ENCODE measurements at regions not wholly inside any gene's neighbourhood (a gene's known extent, or its start where the extent isn't known, plus 50 kb on each side); places are given as distances from the start of the nearest gene placed in this dataset.

DNA sequence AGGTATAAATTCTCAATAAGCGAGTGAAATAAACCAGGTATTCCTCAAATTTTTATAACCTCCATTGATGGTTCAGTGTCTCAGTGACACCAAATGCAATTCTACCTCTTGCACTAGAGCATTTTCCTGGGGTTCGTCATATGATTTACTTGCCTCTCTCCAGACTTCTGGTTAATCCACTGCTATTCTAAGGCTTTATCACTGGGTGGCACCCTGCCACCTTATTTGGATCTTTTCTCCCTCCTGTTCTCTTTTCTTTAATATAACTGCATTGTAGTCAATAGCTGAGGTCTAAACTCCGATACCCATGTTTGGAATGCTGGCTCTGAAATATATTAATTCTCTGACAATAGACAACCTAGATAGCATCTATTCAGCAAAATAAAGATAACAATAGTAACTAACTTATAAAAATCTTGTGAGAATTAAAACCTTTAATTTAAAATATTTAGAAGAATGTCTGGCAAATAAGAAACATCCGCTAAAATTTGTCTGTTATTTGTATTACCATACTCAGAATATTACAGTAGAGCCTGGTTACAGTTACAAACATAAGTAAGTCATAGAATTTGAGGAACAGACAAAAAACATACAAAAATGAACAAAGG is 436.4 kb downstream of the PLA2G4A start:
- H3K9me3 Mint-ChIP-seq = peaks cover 0 to 7% of the 10 kb centered on the region in 2 donors
- no peak for DNase-seq
- no peaks in the 10 kb centered on the region for H3K27me3 Mint-ChIP-seq
- no peak for ATAC-seq (replicated peaks)
- no peak overlapping the region for H3K4me3 Mint-ChIP-seq
- no peak overlapping the region for H3K27ac Mint-ChIP-seq
- H3K4me1 Mint-ChIP-seq (ENCODE audit: low read depth in 2 of 2) = no peaks in the 10 kb centered on the region
- H3K36me3 Mint-ChIP-seq (ENCODE audit: insufficient read depth) = no peaks in the 10 kb centered on the region

DNA sequence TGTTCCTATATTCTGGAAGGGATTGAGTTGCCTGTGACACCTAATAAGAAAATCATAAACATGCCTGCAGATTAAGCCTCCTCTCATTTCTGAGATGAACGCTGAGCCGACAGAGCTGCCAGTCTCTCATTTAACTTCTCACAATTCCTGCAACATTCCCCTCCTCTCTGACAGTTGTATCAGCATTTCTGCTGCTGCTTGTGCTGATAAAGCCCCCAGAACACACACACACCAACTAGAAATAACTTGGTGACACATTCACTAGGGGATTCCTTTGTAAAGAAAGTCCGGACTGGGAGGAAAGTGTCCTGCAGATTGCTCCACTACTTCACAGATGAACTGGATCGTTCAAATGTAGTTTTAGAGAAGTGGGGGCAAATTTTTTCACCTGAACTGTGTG is 437.3 kb downstream of the PLA2G4A start:
- Mint-ChIP-seq H3K27me3 (no peaks in the 10 kb centered on the region), H3K27ac (no peak overlapping the region), H3K4me3 (no peak overlapping the region)

DNA sequence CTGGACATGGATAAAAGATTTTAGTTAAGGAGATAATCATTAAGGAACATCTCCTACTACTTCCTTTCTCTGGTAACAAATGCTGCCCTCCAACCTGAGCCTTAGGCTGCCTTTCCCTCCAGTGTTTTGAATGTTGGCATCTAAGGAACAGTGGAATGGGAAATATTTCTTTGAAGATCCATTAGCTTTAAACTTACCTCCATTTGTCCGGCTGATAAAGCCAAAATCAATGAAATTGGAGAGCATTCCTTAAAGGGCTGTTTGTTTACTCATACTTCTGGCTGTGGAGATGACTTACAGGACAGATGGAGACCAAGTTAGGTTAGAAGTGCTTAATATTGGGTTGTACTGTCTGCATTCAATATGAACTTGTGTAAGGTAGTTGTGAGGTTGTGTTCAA is 439.1 kb downstream of the PLA2G4A start:
- Mint-ChIP-seq H3K27ac (no peak overlapping the region), H3K9me3 (peaks cover 5 to 7% of the 10 kb centered on the region in 2 donors), H3K4me1 (ENCODE audit: low read depth in 2 of 2) (no peaks in the 10 kb centered on the region), H3K27me3 (no peaks in the 10 kb centered on the region), H3K36me3 (ENCODE audit: insufficient read depth) (no peaks in the 10 kb centered on the region), H3K4me3 (no peak overlapping the region)
- ATAC-seq (replicated peaks) = no peak
- no peak for DNase-seq

More for the DNA sequence above, 437.3 kb downstream of the PLA2G4A start:
- ATAC-seq (replicated peaks) (no peak), DNase-seq (no peak)
- Mint-ChIP-seq H3K36me3 (ENCODE audit: insufficient read depth) (no peaks in the 10 kb centered on the region), H3K4me1 (ENCODE audit: low read depth in 2 of 2) (no peaks in the 10 kb centered on the region), H3K9me3 (peaks cover 0 to 7% of the 10 kb centered on the region in 2 donors)

DNA sequence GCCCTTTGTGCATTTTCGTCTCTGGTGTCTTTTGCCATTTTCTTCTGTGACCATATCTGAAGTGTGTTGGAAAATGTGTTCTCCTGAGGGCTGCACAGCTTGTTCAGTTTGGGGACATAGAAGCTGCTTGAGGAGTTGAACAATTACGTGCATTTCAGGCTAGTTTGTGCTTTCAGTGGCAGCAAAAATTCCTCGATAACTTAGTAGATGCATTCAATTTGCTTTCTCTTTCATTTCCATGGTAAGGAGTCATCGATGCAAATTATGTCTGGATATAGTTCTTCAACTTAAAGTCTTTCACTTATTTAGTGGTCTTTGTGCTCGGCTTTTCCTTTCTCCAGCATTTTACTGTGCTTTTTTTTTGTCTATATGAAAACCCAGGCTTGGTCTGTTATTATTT is 441.5 kb downstream of the PLA2G4A start:
- H3K27me3 Mint-ChIP-seq = no peaks in the 10 kb centered on the region
- ATAC-seq (replicated peaks) (no peak), DNase-seq (no peak)
- peaks cover 7% of the 10 kb centered on the region in 2 donors for H3K9me3 Mint-ChIP-seq
- no peak overlapping the region for H3K4me3 Mint-ChIP-seq
- H3K36me3 Mint-ChIP-seq (ENCODE audit: insufficient read depth) = no peaks in the 10 kb centered on the region
- H3K27ac Mint-ChIP-seq = no peak overlapping the region
- H3K4me1 Mint-ChIP-seq (ENCODE audit: low read depth in 2 of 2) = peaks cover 0 to 2% of the 10 kb centered on the region in 2 donors

DNA sequence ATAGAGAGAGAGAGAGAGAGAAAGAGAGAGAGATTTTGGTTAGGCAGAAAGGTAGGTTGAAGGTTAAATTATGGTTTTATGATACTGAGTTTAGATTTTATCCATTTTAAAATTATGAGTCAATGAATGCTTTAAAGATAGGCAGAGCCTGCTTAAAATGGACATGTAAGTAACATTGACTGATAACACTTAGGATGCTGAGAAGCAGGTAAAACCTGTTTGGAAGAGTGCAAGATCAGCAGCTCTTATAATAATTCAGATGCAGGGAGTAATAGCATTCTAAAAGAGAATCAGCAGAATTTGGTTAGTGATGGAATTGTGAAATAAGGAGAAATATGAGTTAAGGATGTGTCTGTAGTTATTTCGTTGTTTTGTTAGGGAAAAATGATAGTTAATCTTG is 446.6 kb downstream of the PLA2G4A start:
- peaks cover 0 to 7% of the 10 kb centered on the region in 2 donors for H3K9me3 Mint-ChIP-seq
- peaks cover 0 to 2% of the 10 kb centered on the region in 2 donors for H3K4me1 Mint-ChIP-seq (ENCODE audit: low read depth in 2 of 2)
- no peak for DNase-seq
- no peaks in the 10 kb centered on the region for H3K27me3 Mint-ChIP-seq
- no peak overlapping the region for H3K27ac Mint-ChIP-seq
- ATAC-seq (replicated peaks) = no peak
- no peaks in the 10 kb centered on the region for H3K36me3 Mint-ChIP-seq (ENCODE audit: insufficient read depth)
- no peak overlapping the region for H3K4me3 Mint-ChIP-seq

DNA sequence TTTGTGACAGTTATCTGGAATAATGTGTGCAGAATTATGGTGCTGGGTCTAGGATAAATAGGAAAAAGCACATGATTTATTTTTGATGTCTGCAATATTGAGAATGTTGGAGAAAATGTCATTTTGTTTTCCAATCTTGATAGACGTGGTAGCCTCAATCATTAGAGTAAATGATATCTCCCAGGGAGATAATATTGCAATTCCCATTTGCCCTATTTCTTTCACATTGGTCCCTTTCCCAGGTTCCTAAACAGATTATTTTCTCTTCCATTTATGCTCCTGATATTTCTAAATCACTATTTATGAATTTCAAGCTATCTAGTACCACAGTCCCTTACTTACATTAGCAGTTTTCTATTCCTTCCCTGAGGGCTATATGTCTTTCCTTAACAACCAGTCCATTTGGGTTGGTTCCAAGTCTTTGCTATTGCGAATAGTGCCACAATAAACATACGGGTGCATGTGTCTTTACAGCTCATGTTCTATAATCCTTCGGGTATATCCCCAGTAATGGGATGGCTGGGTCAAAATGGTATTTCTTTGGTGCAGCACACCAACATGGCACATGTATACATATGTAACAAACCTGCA is 447.3 kb downstream of the PLA2G4A start:
- Mint-ChIP-seq H3K4me1 (ENCODE audit: low read depth in 2 of 2) (peaks cover 0 to 2% of the 10 kb centered on the region in 2 donors), H3K4me3 (no peak overlapping the region), H3K36me3 (ENCODE audit: insufficient read depth) (no peaks in the 10 kb centered on the region), H3K27me3 (no peaks in the 10 kb centered on the region), H3K9me3 (peaks cover 0 to 7% of the 10 kb centered on the region in 2 donors), H3K27ac (no peak overlapping the region)
- ATAC-seq (replicated peaks) (no peak), DNase-seq (no peak)

DNA sequence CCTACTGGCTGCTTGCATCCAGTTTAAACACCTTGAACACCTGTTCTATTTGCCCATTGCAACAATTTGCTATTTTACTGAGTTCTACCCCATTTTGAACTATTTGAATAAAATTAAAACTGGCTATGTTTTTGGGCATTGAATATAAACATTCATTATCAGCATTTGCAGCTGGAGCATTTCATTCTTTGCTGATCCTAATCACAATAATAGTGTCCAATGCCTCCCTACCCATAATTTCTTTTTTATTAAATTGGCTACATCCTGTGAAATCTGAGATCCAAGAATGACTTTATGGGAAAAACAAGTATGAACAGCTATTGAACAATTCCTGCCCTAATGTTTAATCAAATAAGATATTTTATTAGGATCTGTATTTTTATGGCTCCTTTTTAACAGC is 447.9 kb downstream of the PLA2G4A start:
- no peaks in the 10 kb centered on the region for H3K27me3 Mint-ChIP-seq

DNA sequence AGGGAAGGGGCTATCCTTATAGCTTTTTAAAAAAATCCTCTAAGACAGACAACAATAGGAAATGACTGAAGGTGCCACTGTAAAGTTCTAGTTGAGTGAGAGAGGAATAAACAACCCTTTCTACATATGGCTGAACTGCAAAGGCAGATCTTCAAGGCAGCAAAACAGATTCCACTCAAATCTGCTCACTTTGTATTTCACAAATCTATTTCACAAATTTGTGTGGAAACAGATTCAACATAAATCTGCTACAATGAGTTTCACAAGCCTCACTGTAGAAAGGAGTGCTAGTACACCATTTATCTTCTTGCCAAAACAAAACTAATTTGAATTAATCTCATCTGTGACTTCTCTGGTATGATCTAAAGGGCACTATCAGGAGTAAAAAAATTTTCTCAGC is 451.3 kb downstream of the PLA2G4A start:
- no peak overlapping the region for H3K4me3 Mint-ChIP-seq
- DNase-seq (no peak), ATAC-seq (replicated peaks) (no peak)
- peaks cover 0 to under 1% of the 10 kb centered on the region in 2 donors for H3K4me1 Mint-ChIP-seq (ENCODE audit: low read depth in 2 of 2)
- H3K27me3 Mint-ChIP-seq = no peaks in the 10 kb centered on the region
- no peaks in the 10 kb centered on the region for H3K36me3 Mint-ChIP-seq (ENCODE audit: insufficient read depth)
- H3K9me3 Mint-ChIP-seq = no peaks in the 10 kb centered on the region
- H3K27ac Mint-ChIP-seq = no peak overlapping the region

More for the DNA sequence above, 447.9 kb downstream of the PLA2G4A start:
- peaks cover 0 to 4% of the 10 kb centered on the region in 2 donors for H3K9me3 Mint-ChIP-seq
- H3K4me1 Mint-ChIP-seq (ENCODE audit: low read depth in 2 of 2) = peaks cover 0 to 2% of the 10 kb centered on the region in 2 donors
- no peaks in the 10 kb centered on the region for H3K36me3 Mint-ChIP-seq (ENCODE audit: insufficient read depth)
- no peak for DNase-seq
- H3K4me3 Mint-ChIP-seq = no peak overlapping the region
- ATAC-seq (replicated peaks) = no peak
- no peak overlapping the region for H3K27ac Mint-ChIP-seq

DNA sequence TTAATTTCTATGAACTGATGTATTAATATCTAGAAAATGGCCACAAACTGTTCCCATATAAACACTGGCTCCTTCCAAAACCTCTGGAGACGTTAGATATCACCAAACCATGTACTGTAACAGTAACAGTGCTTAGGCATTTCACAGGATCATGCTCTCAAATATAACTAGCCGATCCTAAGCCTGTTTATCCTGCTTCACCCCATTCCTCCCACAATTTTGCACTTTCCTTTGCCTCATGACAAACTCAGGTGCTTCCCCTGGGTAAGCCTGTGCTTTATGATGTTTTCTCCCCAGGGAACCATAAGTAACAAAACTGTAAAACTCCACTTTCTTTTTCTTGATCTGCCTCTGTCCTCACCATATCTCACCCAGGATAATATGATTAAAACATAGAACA is 452.3 kb downstream of the PLA2G4A start:
- no peaks in the 10 kb centered on the region for H3K4me1 Mint-ChIP-seq (ENCODE audit: low read depth in 2 of 2)
- no peak for ATAC-seq (replicated peaks)
- no peak overlapping the region for H3K4me3 Mint-ChIP-seq
- peaks cover 0 to 1% of the 10 kb centered on the region in 2 donors for H3K9me3 Mint-ChIP-seq
- H3K27me3 Mint-ChIP-seq = no peaks in the 10 kb centered on the region
- no peaks in the 10 kb centered on the region for H3K36me3 Mint-ChIP-seq (ENCODE audit: insufficient read depth)
- no peak for DNase-seq
- H3K27ac Mint-ChIP-seq = no peak overlapping the region

DNA sequence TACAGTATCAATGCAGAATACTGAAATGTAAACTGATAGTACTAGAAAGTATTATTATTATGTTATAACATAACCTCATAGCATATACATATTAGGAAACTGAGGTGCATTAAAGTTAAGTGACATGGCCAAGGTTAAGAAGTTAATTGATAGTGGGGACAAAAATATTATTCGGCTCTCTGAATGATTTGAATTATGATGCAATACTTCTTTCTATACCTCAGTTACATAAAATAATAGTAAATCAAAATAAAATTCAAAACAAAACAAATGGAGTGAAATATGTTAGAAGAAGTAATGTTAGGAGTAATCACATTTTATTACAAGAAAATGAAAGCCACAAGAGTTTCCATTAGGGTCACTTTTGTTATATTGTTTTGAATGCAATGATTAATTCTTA is 455.2 kb downstream of the PLA2G4A start:
- H3K9me3 Mint-ChIP-seq = peaks cover 0 to 6% of the 10 kb centered on the region in 2 donors
- H3K27ac Mint-ChIP-seq = no peak overlapping the region
- H3K27me3 Mint-ChIP-seq = no peaks in the 10 kb centered on the region
- ATAC-seq (replicated peaks) (no peak), DNase-seq (no peak)
- no peaks in the 10 kb centered on the region for H3K36me3 Mint-ChIP-seq (ENCODE audit: insufficient read depth)
- no peak overlapping the region for H3K4me3 Mint-ChIP-seq
- H3K4me1 Mint-ChIP-seq (ENCODE audit: low read depth in 2 of 2) = no peaks in the 10 kb centered on the region

DNA sequence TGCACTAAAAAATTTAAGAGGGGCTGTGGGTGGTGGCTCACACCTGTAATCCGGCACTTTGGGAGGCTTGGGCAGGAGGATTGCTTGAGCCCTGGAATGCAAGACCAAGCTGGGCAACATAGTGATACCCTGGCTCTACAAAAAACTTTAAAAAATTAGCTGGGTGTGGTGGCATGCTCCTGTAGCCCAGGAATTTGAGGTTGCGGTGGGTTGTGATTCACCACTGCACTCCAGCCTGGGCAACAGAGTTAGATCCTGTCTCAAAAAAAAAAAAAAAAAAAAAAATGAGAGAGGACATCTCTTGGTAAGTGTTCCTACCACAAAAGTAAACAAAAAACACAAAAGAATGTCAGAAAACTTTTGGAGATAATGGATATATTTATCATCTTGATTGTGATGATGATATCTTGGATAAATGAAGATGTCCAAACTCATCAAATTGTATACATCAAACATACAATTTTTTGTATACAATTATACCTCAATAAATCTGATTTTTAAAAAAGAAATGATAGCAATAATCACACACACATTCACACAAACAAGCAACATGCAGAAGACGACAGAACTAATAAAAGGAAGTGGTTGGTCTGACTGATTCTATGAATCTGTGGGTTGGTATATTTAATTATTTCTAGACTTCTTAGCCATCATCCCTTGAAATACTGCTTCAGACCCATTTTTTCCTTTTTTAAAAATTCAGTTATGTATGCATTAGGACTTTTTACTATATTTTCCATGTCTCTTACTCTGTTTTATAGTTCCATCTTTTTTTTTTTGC is 465.9 kb downstream of the PLA2G4A start:
- Mint-ChIP-seq H3K36me3 (ENCODE audit: insufficient read depth) (no peaks in the 10 kb centered on the region), H3K4me3 (no peak overlapping the region), H3K27me3 (no peaks in the 10 kb centered on the region), H3K9me3 (peaks cover 11 to 14% of the 10 kb centered on the region in 2 donors), H3K4me1 (ENCODE audit: low read depth in 2 of 2) (no peaks in the 10 kb centered on the region), H3K27ac (no peak overlapping the region)
- DNase-seq (no peak), ATAC-seq (replicated peaks) (no peak)

DNA sequence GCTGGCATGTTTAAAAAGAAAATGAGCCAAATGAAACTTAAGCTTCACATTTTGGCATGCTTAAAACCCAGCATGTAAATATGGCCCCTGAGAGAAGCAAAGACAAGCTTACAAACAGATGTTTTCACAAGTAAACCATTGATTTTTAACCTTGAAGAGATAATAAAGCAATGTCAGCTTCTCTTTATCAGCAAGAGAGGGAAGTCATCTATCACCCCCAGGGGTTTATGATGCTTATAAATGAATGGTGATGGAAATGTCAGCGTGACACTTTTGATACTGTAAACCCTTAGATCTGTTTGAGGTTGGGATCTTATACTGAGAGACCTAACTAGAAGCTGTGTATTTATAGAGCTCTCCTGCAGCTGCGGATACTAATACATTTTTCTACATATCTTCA is 471.3 kb downstream of the PLA2G4A start:
- no peaks in the 10 kb centered on the region for H3K36me3 Mint-ChIP-seq (ENCODE audit: insufficient read depth)
- H3K4me1 Mint-ChIP-seq (ENCODE audit: low read depth in 2 of 2) = no peaks in the 10 kb centered on the region
- ATAC-seq (replicated peaks) (no peak), DNase-seq (no peak)
- no peak overlapping the region for H3K4me3 Mint-ChIP-seq
- H3K9me3 Mint-ChIP-seq = peaks cover 8 to 11% of the 10 kb centered on the region in 2 donors
- H3K27ac Mint-ChIP-seq = no peak overlapping the region
- H3K27me3 Mint-ChIP-seq = no peaks in the 10 kb centered on the region

DNA sequence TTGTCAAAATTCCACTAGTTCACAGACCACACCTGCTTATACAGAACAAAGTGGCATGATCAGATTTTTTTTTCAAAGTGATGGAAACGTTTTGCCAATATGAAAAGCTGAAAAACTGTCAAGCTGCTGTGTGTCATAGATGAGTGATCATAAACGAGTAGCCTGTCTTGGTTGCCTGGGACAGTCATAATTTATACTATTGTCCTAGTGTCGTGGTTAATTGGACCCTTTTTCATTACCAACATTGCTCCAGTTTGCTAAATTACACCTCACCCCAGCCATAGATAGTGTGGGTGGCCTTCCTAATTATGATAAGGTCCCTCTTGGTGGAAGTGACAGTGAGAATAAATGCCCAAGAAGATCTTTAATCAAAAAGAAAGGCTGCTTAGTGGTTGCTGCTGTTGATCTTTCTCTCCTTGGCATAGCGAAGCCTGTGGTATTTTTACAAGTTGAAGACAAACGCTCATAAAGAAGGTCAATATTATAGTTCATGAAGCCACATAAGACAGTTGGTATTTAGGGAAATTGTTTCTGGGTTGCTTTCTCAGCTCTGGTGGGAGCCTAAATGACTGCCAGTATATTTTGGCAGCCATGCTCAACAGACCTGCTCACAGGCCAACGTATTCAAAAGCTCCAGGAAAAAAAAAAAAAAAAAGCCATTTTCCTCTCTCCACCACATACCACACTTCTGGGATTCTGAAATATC is 478.1 kb downstream of the PLA2G4A start:
- Mint-ChIP-seq H3K27me3 (no peaks in the 10 kb centered on the region), H3K4me1 (ENCODE audit: low read depth in 2 of 2) (no peaks in the 10 kb centered on the region), H3K27ac (no peak overlapping the region), H3K36me3 (ENCODE audit: insufficient read depth) (no peaks in the 10 kb centered on the region), H3K9me3 (peaks cover 0 to 2% of the 10 kb centered on the region in 2 donors), H3K4me3 (no peak overlapping the region)
- ATAC-seq (replicated peaks) = no peak
- no peak for DNase-seq
